ENCODE measurements at regions not wholly inside any gene's neighbourhood (a gene's known extent, or its start where the extent isn't known, plus 50 kb on each side); places are given as distances from the start of the nearest gene placed in this dataset.
"Not testable (repeated sequence)": the region's sequence is repeated elsewhere in the genome, so short reads cannot be mapped to it uniquely, and the experiment has no call there.

GRCh38 chr3:13193320-13194284, 120.4 kb upstream of the IQSEC1 start:
- DNase-seq, result no peak

- DNase-seq, result no peak
Observed at GRCh38 chr3:13192471-13193213, 119.4 kb upstream of the IQSEC1 start.

- DNase-seq, result no peak
Observed at GRCh38 chr3:13191016-13191415, 117.8 kb upstream of the IQSEC1 start.

- DNase-seq, result no peak
Observed at GRCh38 chr3:13190378-13190765, 117.1 kb upstream of the IQSEC1 start.

GRCh38 chr3:13189639-13190377, 116.6 kb upstream of the IQSEC1 start:
- DNase-seq, result peak; percentile 42

- DNase-seq, result no peak
Observed at GRCh38 chr3:13188975-13189374, 115.7 kb upstream of the IQSEC1 start.

- no peak for DNase-seq
Observed at GRCh38 chr3:13188181-13188779, 115.1 kb upstream of the IQSEC1 start.

- no peak for DNase-seq
Observed at GRCh38 chr3:13187593-13187992, 114.4 kb upstream of the IQSEC1 start.

- no peak for DNase-seq
Observed at GRCh38 chr3:13186435-13186815, 113.2 kb upstream of the IQSEC1 start.

GRCh38 chr3:13185737-13186434, 112.7 kb upstream of the IQSEC1 start:
- DNase-seq, result no peak

GRCh38 chr3:13179582-13180210, 106.5 kb upstream of the IQSEC1 start:
- DNase-seq, result not testable (repeated sequence)

GRCh38 chr3:13179181-13179580, 106.0 kb upstream of the IQSEC1 start:
- no peak for DNase-seq

GRCh38 chr3:13178107-13178506, 104.9 kb upstream of the IQSEC1 start:
- no peak for DNase-seq

- DNase-seq, result no peak
Observed at GRCh38 chr3:13177641-13178040, 104.4 kb upstream of the IQSEC1 start.

GRCh38 chr3:13177236-13177635, 104.0 kb upstream of the IQSEC1 start:
- no peak for DNase-seq

- DNase-seq, result no peak
Observed at GRCh38 chr3:13176445-13176844, 103.2 kb upstream of the IQSEC1 start.

- DNase-seq, result no peak
Observed at GRCh38 chr3:13174803-13175135, 101.5 kb upstream of the IQSEC1 start.

GRCh38 chr3:13174011-13174802, 101.0 kb upstream of the IQSEC1 start:
- no peak for DNase-seq

- DNase-seq, result no peak
Observed at GRCh38 chr3:13173186-13173585, 100.0 kb upstream of the IQSEC1 start.

GRCh38 chr3:13172644-13173013, 99.4 kb upstream of the IQSEC1 start:
- no peak for DNase-seq

Data from right kidney (tissue), 1 donor.